ENCODE measurements at regions not wholly inside any gene's neighbourhood (a gene's known extent, or its start where the extent isn't known, plus 50 kb on each side); places are given as distances from the start of the nearest gene placed in this dataset.

DNA sequence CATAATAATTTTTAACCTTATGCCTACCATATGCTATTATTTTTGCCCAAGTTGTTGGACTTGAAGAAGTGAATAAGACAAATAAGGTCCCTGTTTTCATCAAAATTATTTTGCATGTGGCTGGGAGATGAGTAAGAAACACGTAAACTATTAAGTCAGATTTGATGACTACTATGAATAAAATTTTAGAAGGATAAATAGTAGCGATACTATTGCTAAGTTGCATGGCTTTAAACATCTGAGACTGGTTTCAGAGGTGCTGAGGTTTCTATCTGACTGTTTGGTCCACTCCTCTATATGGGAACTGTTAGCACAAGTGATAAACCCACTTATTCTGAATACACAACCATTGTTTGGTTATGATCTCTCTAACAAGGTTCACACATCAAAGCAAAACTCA is 674.3 kb upstream of the MDGA2 start:
- no peak overlapping the region for H3K4me2 ChIP-seq (ENCODE audit: low read length)
- POLR2A ChIA-PET, result no interaction called here
- no peaks in the 10 kb centered on the region for H3K79me2 ChIP-seq (ENCODE audit: insufficient read depth, low read length)
- RAD21 ChIA-PET (ENCODE audit: low non-redundant PET in 1 of 2, low total read pairs in 2 of 2, uncharacterized antibody in 2 of 2, unreplicated experiment in 2 of 2), result no interaction called here
- H3K36me3 ChIP-seq (ENCODE audit: control insufficient read depth in 1 of 2, insufficient read depth in 2 of 2, low read length in 2 of 2), result no peaks in the 10 kb centered on the region
- CTCF ChIA-PET, result no interaction called here
- no peak for ATAC-seq
- no peaks in the 10 kb centered on the region for H3K4me1 ChIP-seq (ENCODE audit: control insufficient read depth in 1 of 2, insufficient read depth in 2 of 2, low read length in 2 of 2)
- no peak for DNase-seq (ENCODE audit: low read depth, low spot score)
- H4K20me1 ChIP-seq (ENCODE audit: insufficient read depth), result no peaks in the 10 kb centered on the region
- no peaks in the 10 kb centered on the region for H3K9me2 ChIP-seq (ENCODE audit: insufficient read depth)
- H3K9me3 ChIP-seq (ENCODE audit: control insufficient read depth in 1 of 2, insufficient read depth in 1 of 2, low read depth in 1 of 2, low read length in 2 of 2), result no peaks in the 10 kb centered on the region
- no peaks in the 10 kb centered on the region for H3K27me3 ChIP-seq (ENCODE audit: insufficient read depth, low read length)
- intact Hi-C loops (cut with micrococcal nuclease), result no loop called here
- H3K9ac ChIP-seq (ENCODE audit: low read length), result no peak overlapping the region
- no TSS peak for BruUV-seq (replicated peaks)
- no peak overlapping the region for H2AFZ ChIP-seq (ENCODE audit: low read depth, low read length, poor library complexity, severe bottlenecking)
- H3K27ac ChIP-seq (ENCODE audit: low read depth, low read length), result no peak overlapping the region
- TF ChIP-seq POLR2AphosphoS5 (IDR thresholded peaks at IDR 0.05; ENCODE audit: low read depth, low read length), result no peak
- TF ChIP-seq RAD21 (IDR thresholded peaks at IDR 0.05; ENCODE audit: low read depth), result no peak
- no peak for TF ChIP-seq POLR2A (IDR thresholded peaks at IDR 0.05; ENCODE audit: borderline replicate concordance, extremely low read depth, insufficient read depth, insufficient read length)
- TF ChIP-seq CBX3 (IDR thresholded peaks at IDR 0.05; ENCODE audit: low read depth), result no peak
- TF ChIP-seq EGR1 (IDR thresholded peaks at IDR 0.05; ENCODE audit: low read depth), result no peak
- TF ChIP-seq SIN3A (IDR thresholded peaks at IDR 0.05; ENCODE audit: low read depth), result no peak
- TF ChIP-seq EZH2 (IDR thresholded peaks at IDR 0.05), result no peak
- no peak for TF ChIP-seq TCF7L2 (IDR thresholded peaks at IDR 0.05; ENCODE audit: borderline replicate concordance, extremely low read depth, insufficient read depth, insufficient read length)
- no peak for TF ChIP-seq YY1 (IDR thresholded peaks at IDR 0.05; ENCODE audit: extremely low read depth, insufficient replicate concordance, low read depth, low read length)
- TF ChIP-seq SP1 (IDR thresholded peaks at IDR 0.05; ENCODE audit: low read depth), result no peak
- no peak for TF ChIP-seq REST (IDR thresholded peaks at IDR 0.05; ENCODE audit: low read depth)
- no peak for TF ChIP-seq ZNF274 (IDR thresholded peaks at IDR 0.05; ENCODE audit: low read depth, low read length)
- H3K4me3 ChIP-seq (replicated peaks in 1 of 2; ENCODE audit: low read depth in 1 of 2, low read length in 2 of 2), result no peak overlapping the region
